COLO829 (cell line): ENCODE measurements at regions not wholly inside any gene's neighbourhood (a gene's known extent, or its start where the extent isn't known, plus 50 kb on each side); places are given as distances from the start of the nearest gene placed in this dataset.

ENCODE experiments used
- DNase-seq: peaks from one replicate; pipeline ENCODE4 v3.0.0; 2012; ENCODE audit warnings: low spot score

- no peak for DNase-seq
These were observed 101.2 kb upstream of the MKLN1 start for GRCh38 chr7:131226514-131226865.

- DNase-seq = no peak
These were observed 96.1 kb upstream of the MKLN1 start for GRCh38 chr7:131231381-131232220.

- no peak for DNase-seq
These were observed 94.9 kb upstream of the MKLN1 start for GRCh38 chr7:131232768-131233167.

GRCh38 chr7:131233193-131233592, 94.5 kb upstream of the MKLN1 start:
- no peak for DNase-seq

- no peak for DNase-seq
These were observed 92.8 kb upstream of the MKLN1 start for GRCh38 chr7:131234719-131235488.

- DNase-seq = peak; percentile 96
These were observed 92.0 kb upstream of the MKLN1 start for GRCh38 chr7:131235489-131236317.

GRCh38 chr7:131236318-131236672, 91.4 kb upstream of the MKLN1 start:
- no peak for DNase-seq

- DNase-seq = peak; percentile 84
These were observed 89.2 kb upstream of the MKLN1 start for GRCh38 chr7:131238347-131238931.

- no peak for DNase-seq
These were observed 86.3 kb upstream of the MKLN1 start for GRCh38 chr7:131241386-131241785.

GRCh38 chr7:131242123-131242650, 85.5 kb upstream of the MKLN1 start:
- DNase-seq = no peak

GRCh38 chr7:131244259-131244852, 83.3 kb upstream of the MKLN1 start:
- DNase-seq = peak; percentile 96

GRCh38 chr7:131249003-131249402, 78.7 kb upstream of the MKLN1 start:
- DNase-seq = no peak

- no peak for DNase-seq
These were observed 78.2 kb upstream of the MKLN1 start for GRCh38 chr7:131249483-131249882.

GRCh38 chr7:131250331-131250730, 77.3 kb upstream of the MKLN1 start:
- DNase-seq = no peak

- DNase-seq = no peak
These were observed 76.3 kb upstream of the MKLN1 start for GRCh38 chr7:131251371-131251770.

- DNase-seq = no peak
These were observed 74.7 kb upstream of the MKLN1 start for GRCh38 chr7:131252976-131253375.

GRCh38 chr7:131254211-131254610, 73.5 kb upstream of the MKLN1 start:
- no peak for DNase-seq

- peak; percentile 40 for DNase-seq
These were observed 72.4 kb upstream of the MKLN1 start for GRCh38 chr7:131255242-131255641.

GRCh38 chr7:131261476-131261994, 66.1 kb upstream of the MKLN1 start:
- no peak for DNase-seq

- no peak for DNase-seq
These were observed 62.4 kb upstream of the MKLN1 start for GRCh38 chr7:131265227-131265626.

GRCh38 chr7:131267631-131268030, 60.0 kb upstream of the MKLN1 start:
- no peak for DNase-seq
